Trophoblast cell (in vitro differentiated cells and primary cell): ENCODE measurements at regions not wholly inside any gene's neighbourhood (a gene's known extent, or its start where the extent isn't known, plus 50 kb on each side); places are given as distances from the start of the nearest gene placed in this dataset.

Experiments
- DNase-seq, 2 donors: peaks; one replicate each; pipeline ENCODE4 v3.0.0-alpha.2; 2016
- H2AFZ ChIP-seq: 2 replicates; pipeline ENCODE4 v1.6.1; 2013; ENCODE audit warnings: low read length, moderate library complexity, mild to moderate bottlenecking; ENCODE audit not compliant: insufficient read depth, poor library complexity
- H2AK5ac ChIP-seq: 2 replicates; pipeline ENCODE4 v1.6.1; 2013; ENCODE audit warnings: mild to moderate bottlenecking, low read length
- H2BK120ac ChIP-seq: 2 replicates; pipeline ENCODE4 v1.6.1; 2013; ENCODE audit warnings: low read length, mild to moderate bottlenecking, moderate library complexity; ENCODE audit not compliant: insufficient read depth, poor library complexity
- H2BK12ac ChIP-seq: 2 replicates; pipeline ENCODE4 v1.6.1; 2013; ENCODE audit warnings: mild to moderate bottlenecking, low read length, moderate library complexity
- H2BK5ac ChIP-seq: 2 replicates; pipeline ENCODE4 v1.6.1; 2013; ENCODE audit warnings: low read length, low read depth, moderate library complexity, mild to moderate bottlenecking; ENCODE audit not compliant: poor library complexity
- H3K14ac ChIP-seq: 2 replicates; pipeline ENCODE4 v1.6.1; 2013; ENCODE audit warnings: mild to moderate bottlenecking, low read length
- H3K18ac ChIP-seq: 2 replicates; pipeline ENCODE4 v1.6.1; 2013; ENCODE audit warnings: mild to moderate bottlenecking, low read length
- H3K23ac ChIP-seq: 2 replicates; pipeline ENCODE4 v1.6.1; 2013; ENCODE audit warnings: low read length
- H3K27ac ChIP-seq: 2 replicates; pipeline ENCODE4 v1.5.1; 2013; ENCODE audit warnings: low read depth, mild to moderate bottlenecking, inconsistent platforms, low read length, moderate library complexity
- H3K27me3 ChIP-seq: 2 replicates; pipeline ENCODE4 v1.6.1; 2013; ENCODE audit warnings: inconsistent platforms, mild to moderate bottlenecking, low read length, moderate library complexity; ENCODE audit not compliant: insufficient read depth
- H3K36me3 ChIP-seq, 2 experiments: 1 replicate in 1 of 2; 2 replicates in 1 of 2; pipeline ENCODE4 v1.6.1; 2013; ENCODE audit warnings: low read length in 2 of 2, mild to moderate bottlenecking in 2 of 2, moderate library complexity in 1 of 2; ENCODE audit not compliant: insufficient read depth in 2 of 2, control insufficient read depth in 1 of 2
- H3K4ac ChIP-seq: 2 replicates; pipeline ENCODE4 v1.6.1; 2013; ENCODE audit warnings: low read depth, mild to moderate bottlenecking, low read length, moderate library complexity
- H3K4me1 ChIP-seq, 2 experiments: 1 replicate in 1 of 2; 2 replicates in 1 of 2; pipeline ENCODE4 v1.6.1; 2013; ENCODE audit warnings: low read length in 2 of 2, mild to moderate bottlenecking in 2 of 2, moderate library complexity in 1 of 2; ENCODE audit not compliant: insufficient read depth in 2 of 2, control insufficient read depth in 1 of 2
- H3K4me2 ChIP-seq: 2 replicates; pipeline ENCODE4 v1.6.1; 2013; ENCODE audit warnings: inconsistent platforms, mild to moderate bottlenecking, low read length, moderate library complexity
- H3K4me3 ChIP-seq: 2 replicates; pipeline ENCODE4 v1.5.1; 2013; ENCODE audit warnings: mild to moderate bottlenecking, low read depth, low read length, inconsistent platforms
- H3K79me1 ChIP-seq: one replicate; pipeline ENCODE4 v1.6.1; 2013; ENCODE audit warnings: low read length
- H3K79me2 ChIP-seq: 2 replicates; pipeline ENCODE4 v1.6.1; 2013; ENCODE audit warnings: low read length, mild to moderate bottlenecking; ENCODE audit not compliant: control insufficient read depth, insufficient read depth, poor library complexity
- H3K9ac ChIP-seq: 2 replicates; pipeline ENCODE4 v1.6.1; 2013; ENCODE audit warnings: mild to moderate bottlenecking, low read length
- H3K9me3 ChIP-seq: 2 replicates; pipeline ENCODE4 v1.6.1; 2013; ENCODE audit warnings: low read depth, mild to moderate bottlenecking, control low read depth, inconsistent platforms, low read length; ENCODE audit not compliant: insufficient read depth
- H4K12ac ChIP-seq: 2 replicates; pipeline ENCODE4 v1.6.1; 2013; ENCODE audit warnings: low read depth, mild to moderate bottlenecking, low read length, moderate library complexity
- H4K8ac ChIP-seq: 2 replicates; pipeline ENCODE4 v1.6.1; 2013; ENCODE audit warnings: low read depth, mild to moderate bottlenecking, low read length, moderate library complexity
- H4K91ac ChIP-seq: one replicate; pipeline ENCODE4 v1.6.1; 2013; ENCODE audit warnings: low read depth, mild to moderate bottlenecking, low read length, moderate library complexity
- WGBS: extraction: QIAGEN DNeasy Blood & Tissue Kit; methylation state at CpG from one replicate; pipeline ENCODE4 v1.1.7; 2013; ENCODE audit warnings: missing lambda C conversion rate; ENCODE audit not compliant: insufficient read length, insufficient coverage; ENCODE audit errors: extremely low coverage; 5-methylcytosine and 5-hydroxymethylcytosine counted together

DNA sequence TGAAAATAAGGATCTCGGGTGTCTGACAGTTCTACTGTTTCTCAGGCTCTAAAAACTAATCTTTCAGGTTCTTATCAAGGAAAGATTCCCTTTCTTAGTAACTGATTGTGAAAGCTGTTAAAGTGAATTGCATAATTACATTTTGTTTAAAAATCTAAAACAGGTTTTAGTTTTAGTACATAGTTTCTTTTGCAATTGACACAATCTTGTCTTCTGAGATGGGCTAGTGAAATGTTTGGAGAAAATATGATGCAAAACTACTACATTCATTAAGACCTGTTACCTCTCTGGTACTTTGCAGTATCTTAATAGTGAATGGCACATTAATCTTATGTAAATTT is 298.4 kb downstream of the UTRN start:
- Histone ChIP-seq H4K8ac (no peak overlapping the region), H3K4me2 (no peak overlapping the region), H3K4me1 (no peaks in the 10 kb centered on the region), H3K4ac (no peak overlapping the region), H3K18ac (no peak overlapping the region), H3K23ac (no peak overlapping the region), H2BK5ac (no peak overlapping the region), H2AFZ (no peak overlapping the region), H3K9me3 (no peaks in the 10 kb centered on the region), H2AK5ac (no peak overlapping the region), H3K36me3 (no peaks in the 10 kb centered on the region), H3K14ac (no peak overlapping the region), H4K91ac (no peak overlapping the region), H3K27me3 (no peaks in the 10 kb centered on the region), H3K79me1 (no peaks in the 10 kb centered on the region), H2BK120ac (no peak overlapping the region), H3K9ac (no peak overlapping the region), H3K79me2 (no peaks in the 10 kb centered on the region), H3K4me3 (no peak overlapping the region), H2BK12ac (no peak overlapping the region), H3K27ac (no peak overlapping the region), H4K12ac (no peak overlapping the region)
- peak in 1 of 2 donors; percentile 63 for DNase-seq
- WGBS = no CpG with 5 or more reads among the region's 1 CpG

GRCh38 chr6:144585217-144585814 is 300.2 kb downstream of the UTRN start:
- Histone ChIP-seq H3K4ac (no peak overlapping the region), H3K9ac (no peak overlapping the region), H3K79me2 (no peaks in the 10 kb centered on the region), H2BK12ac (no peak overlapping the region), H3K4me1 (no peaks in the 10 kb centered on the region), H4K12ac (no peak overlapping the region), H3K36me3 (no peaks in the 10 kb centered on the region), H3K14ac (no peak overlapping the region), H2AFZ (no peak overlapping the region), H3K79me1 (no peaks in the 10 kb centered on the region), H3K4me2 (no peak overlapping the region), H2BK5ac (no peak overlapping the region), H2AK5ac (no peak overlapping the region), H3K27ac (no peak overlapping the region), H4K91ac (no peak overlapping the region), H3K18ac (no peak overlapping the region), H4K8ac (no peak overlapping the region), H3K27me3 (no peaks in the 10 kb centered on the region), H2BK120ac (no peak overlapping the region), H3K23ac (no peak overlapping the region), H3K9me3 (no peaks in the 10 kb centered on the region), H3K4me3 (no peak overlapping the region)
- WGBS = no CpG with 5 or more reads among the region's 3 CpGs
- DNase-seq = peak; percentile 13 to 74

DNA sequence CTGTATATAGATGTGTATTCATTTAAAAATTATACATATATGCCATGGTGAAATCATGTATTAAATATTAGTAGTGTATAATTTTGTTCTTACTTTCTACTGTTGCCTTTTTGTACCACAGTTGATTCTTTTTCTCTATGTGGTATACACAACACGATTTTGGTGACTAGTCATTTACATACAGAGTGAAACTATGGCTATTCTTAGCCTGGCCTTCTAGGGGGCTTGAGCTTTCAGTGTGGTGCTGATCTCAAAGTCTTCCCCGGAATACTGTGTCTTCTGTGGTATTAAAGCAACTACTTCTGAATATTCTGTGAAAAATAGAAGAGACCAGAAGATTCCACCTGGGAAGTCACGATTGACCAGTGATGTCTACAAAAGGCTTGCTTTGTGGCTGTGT is 301.9 kb downstream of the UTRN start:
- H4K12ac ChIP-seq = no peak overlapping the region
- H3K27me3 ChIP-seq = no peaks in the 10 kb centered on the region
- no CpG with 5 or more reads among the region's 3 CpGs for WGBS
- no peak overlapping the region for H3K4me3 ChIP-seq
- H2AFZ ChIP-seq = no peak overlapping the region
- H3K79me2 ChIP-seq = no peaks in the 10 kb centered on the region
- no peak overlapping the region for H3K9ac ChIP-seq
- H3K79me1 ChIP-seq = no peaks in the 10 kb centered on the region
- H4K8ac ChIP-seq = no peak overlapping the region
- no peaks in the 10 kb centered on the region for H3K9me3 ChIP-seq
- no peaks in the 10 kb centered on the region for H3K4me1 ChIP-seq
- H3K27ac ChIP-seq = no peak overlapping the region
- H4K91ac ChIP-seq = no peak overlapping the region
- no peak for DNase-seq
- no peak overlapping the region for H3K4ac ChIP-seq
- H3K4me2 ChIP-seq = no peak overlapping the region
- no peak overlapping the region for H3K18ac ChIP-seq
- H2AK5ac ChIP-seq = no peak overlapping the region
- H2BK120ac ChIP-seq = no peak overlapping the region
- H2BK12ac ChIP-seq = no peak overlapping the region
- no peak overlapping the region for H2BK5ac ChIP-seq
- H3K23ac ChIP-seq = no peak overlapping the region
- no peak overlapping the region for H3K14ac ChIP-seq
- H3K36me3 ChIP-seq = no peaks in the 10 kb centered on the region

DNA sequence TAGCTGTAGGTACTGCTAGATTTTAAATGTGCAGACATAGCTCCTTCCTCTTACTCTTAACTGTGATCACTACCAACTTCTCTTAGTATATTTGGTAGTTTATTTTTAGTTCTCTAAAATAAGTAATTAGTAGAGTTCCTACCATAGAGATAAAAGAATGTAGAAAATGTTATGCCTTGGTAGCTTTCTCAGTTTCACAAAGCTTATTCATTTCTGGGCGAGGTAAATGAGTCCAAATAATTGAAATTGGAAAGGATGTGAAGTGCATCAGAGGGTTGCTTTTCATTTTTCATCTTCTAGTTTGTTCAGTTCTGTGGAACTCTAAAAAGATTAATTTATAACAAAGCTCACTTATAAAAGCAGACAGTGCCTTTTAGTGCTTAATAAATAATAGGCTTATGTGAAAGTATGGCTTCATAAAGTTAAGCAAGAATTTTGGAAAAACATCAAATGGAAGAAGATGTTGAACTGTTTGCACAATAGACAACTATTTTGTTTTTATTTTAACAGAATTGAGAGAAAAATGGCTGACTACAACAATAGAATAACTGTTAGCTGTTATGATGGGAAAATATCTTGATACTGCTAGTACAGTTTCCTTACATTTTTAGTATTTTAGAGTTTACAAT is 303.7 kb downstream of the UTRN start:
- no peak overlapping the region for H3K14ac ChIP-seq
- H4K8ac ChIP-seq = no peak overlapping the region
- no peaks in the 10 kb centered on the region for H3K9me3 ChIP-seq
- no peak overlapping the region for H3K4me2 ChIP-seq
- H3K9ac ChIP-seq = no peak overlapping the region
- no peak for DNase-seq
- no peak overlapping the region for H2BK5ac ChIP-seq
- no CpG with 5 or more reads among the region's 1 CpG for WGBS
- no peak overlapping the region for H2BK12ac ChIP-seq
- no peaks in the 10 kb centered on the region for H3K27me3 ChIP-seq
- no peak overlapping the region for H2AFZ ChIP-seq
- no peak overlapping the region for H3K4ac ChIP-seq
- H3K27ac ChIP-seq = no peak overlapping the region
- H3K4me1 ChIP-seq = no peaks in the 10 kb centered on the region
- no peaks in the 10 kb centered on the region for H3K36me3 ChIP-seq
- no peak overlapping the region for H2BK120ac ChIP-seq
- no peak overlapping the region for H3K23ac ChIP-seq
- no peaks in the 10 kb centered on the region for H3K79me2 ChIP-seq
- H2AK5ac ChIP-seq = no peak overlapping the region
- no peak overlapping the region for H4K91ac ChIP-seq
- H3K18ac ChIP-seq = no peak overlapping the region
- H3K79me1 ChIP-seq = no peaks in the 10 kb centered on the region
- no peak overlapping the region for H3K4me3 ChIP-seq
- no peak overlapping the region for H4K12ac ChIP-seq
